ENCODE measurements at regions not wholly inside any gene's neighbourhood (a gene's known extent, or its start where the extent isn't known, plus 50 kb on each side); places are given as distances from the start of the nearest gene placed in this dataset.

DNA sequence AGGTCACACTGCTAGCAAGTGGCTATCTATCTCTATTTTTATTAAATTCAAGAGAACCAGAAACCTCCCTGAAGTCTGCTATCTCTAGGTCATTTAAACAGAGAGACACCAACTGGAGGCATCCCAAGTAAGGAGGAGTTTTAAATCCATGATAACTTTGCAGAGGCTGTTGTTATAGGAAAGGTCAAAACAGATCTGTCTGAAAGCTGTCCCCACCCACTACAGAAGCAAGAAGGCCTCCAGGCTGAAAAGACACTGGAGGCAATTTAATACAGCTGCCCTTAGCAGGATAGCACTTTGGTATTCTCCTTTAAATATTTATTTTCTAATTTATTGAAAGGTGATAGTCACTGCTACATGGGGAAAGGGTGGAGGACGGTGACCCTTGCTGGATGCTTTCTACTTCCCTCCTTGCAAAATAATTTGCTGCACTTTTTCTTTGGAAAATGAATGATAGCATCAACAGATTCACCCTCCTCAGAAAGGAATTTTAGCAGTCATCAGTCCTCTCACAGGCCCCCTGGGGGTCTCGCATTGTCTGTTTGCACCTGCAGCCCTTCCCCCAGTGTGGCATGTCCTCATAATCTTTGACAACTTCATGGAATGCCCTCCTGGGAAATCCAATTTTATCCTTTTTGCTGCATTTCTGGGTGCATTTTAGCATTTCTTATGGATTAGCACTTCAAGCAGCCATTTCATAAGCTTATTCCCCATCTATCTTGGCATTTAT is 429.5 kb upstream of the TNP1 start:
- no peak for DNase-seq

- no peak for DNase-seq
These were observed 428.7 kb upstream of the TNP1 start for GRCh38 chr2:217288472-217289063.

GRCh38 chr2:217286833-217287232 is 427.0 kb upstream of the TNP1 start:
- no peak for DNase-seq

- DNase-seq: no peak
These were observed 426.1 kb upstream of the TNP1 start for GRCh38 chr2:217285926-217286325.

- DNase-seq: no peak
These were observed 423.6 kb upstream of the TNP1 start for GRCh38 chr2:217283460-217283859.

DNA sequence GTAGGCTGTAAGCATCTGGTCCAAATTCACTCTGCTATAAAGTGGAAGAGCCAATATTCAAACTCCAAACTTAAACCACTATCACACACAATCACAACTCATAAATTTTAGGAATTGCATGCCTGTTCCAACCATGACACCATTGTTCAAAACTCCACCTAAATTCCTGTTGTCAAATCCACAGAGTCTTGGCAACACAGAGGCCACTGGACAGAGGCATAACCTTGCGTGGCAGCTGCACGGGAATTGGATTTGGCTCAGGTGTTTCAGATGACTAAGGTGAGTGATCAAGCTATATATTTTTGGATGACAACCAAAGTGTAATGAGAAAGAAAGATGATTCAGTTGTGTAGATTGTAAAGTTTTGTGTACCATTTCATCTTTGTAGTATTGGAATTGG is 422.7 kb upstream of the TNP1 start:
- DNase-seq: no peak

DNA sequence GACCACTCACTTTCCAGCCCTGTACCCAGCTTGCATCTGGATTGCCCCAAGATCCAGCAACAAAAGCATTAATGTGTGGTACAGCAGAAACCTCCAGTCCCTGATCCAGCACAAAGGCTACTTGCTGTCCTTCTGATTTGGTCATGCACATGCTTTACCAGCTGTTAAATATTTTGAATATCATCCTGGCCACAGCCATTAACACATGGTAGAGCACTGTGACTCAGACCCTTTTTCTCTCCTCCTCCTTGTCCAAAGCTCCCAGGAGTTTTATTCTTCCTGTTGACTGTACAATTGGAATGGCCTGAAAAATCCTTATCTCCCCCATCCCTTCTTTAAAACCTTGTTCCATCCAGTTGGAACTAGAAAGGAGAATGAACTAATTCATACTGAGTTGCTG is 419.7 kb upstream of the TNP1 start:
- DNase-seq: no peak

DNA sequence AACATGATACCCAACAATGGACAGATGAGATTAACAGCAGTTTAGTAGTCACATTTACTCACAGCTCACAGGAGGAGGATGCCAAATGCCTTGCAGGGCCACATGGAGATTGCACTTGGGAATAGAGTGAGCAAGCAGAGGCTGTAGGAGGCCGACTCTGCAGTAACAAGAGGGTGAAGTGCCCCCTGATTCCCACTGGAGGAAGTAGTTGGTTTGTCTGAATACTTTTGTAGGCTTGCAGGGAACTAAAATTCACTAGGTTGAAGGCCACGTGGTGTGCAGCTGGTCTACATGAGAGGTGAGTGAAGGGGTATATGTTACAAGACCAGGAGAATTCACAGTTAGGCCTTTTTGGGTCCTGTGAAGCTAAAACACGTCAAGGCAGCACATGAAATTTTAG is 419.3 kb upstream of the TNP1 start:
- no peak for DNase-seq

- DNase-seq: no peak
These were observed 418.0 kb upstream of the TNP1 start for GRCh38 chr2:217277646-217278398.

- no peak for DNase-seq
These were observed 416.6 kb upstream of the TNP1 start for GRCh38 chr2:217276433-217276832.

DNA sequence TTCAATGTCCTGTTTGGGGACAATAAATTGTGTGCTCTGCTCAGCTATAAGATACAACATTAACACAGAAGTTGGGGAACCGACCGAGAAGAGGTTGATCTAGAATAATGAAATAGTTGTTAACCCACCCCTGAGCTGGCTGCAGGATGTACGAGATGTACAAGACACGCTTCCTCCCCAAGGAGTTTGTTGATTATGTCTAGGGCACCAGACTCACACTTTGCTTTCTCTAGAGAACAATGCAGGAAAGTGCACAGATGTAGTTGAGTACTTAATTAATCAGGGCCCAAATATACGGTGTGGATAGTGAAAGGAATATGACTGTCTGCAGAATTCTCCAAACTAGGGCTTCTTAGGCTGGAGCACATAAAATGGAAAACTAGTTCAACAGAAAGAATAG is 415.2 kb upstream of the TNP1 start:
- no peak for DNase-seq

- no peak for DNase-seq
These were observed 414.7 kb upstream of the TNP1 start for GRCh38 chr2:217274578-217274977.

DNA sequence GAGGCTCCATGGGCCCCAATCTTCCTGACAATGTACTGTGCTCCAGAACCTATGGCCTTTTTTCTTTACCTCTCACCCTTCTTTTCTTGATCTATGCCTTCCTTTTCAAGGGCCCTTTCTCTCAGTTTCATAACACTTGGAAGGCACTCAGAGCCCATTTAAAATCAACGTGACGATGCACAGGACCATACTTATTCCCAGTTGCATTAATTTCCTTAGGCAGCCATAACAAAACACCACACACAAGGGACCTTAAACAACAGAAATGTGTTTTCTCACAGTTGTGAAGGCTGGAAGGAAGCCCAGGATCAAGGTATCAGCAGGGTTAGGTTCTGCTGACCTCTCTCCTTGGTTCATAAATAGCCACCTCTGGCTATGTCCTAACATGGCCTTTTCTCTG is 414.0 kb upstream of the TNP1 start:
- no peak for DNase-seq

DNA sequence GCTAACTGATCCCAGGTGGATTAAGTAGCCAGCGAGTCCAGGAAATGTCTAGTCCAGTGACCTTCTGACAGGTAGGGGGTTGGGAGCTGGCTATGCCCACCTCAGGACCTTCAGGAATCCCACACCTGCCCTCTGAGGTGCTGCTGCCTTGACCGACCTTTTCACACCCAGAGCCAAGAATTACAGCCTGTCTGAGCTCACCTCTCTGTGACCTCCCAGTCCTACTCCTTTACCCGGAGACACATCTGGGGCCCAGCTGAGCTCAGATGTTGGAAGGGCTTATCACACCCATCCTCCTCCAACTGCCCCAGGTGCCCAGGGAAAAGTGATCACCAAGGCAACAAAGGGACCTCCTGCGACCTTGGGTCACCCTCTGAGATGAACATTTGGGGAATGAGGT is 413.3 kb upstream of the TNP1 start:
- DNase-seq: no peak

DNA sequence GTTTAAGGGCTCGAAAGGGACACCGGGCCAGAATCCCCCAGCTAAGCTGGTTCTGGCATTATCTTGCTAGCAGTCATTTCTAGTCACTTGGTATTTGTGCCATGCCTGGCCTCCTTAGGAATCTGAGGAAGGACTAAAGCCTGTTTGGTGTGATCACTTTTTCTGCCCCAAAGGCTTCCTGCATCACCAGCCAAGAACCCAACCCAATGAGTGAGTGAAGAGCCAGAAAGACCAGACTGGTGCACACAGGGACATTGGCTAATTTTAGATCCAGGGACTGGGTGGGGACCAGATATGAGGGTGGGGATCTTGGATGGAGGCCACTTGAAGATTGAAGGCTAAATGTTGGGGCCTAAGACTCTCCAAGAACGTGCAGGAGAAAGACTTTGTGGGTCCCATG is 411.9 kb upstream of the TNP1 start:
- DNase-seq: no peak

DNA sequence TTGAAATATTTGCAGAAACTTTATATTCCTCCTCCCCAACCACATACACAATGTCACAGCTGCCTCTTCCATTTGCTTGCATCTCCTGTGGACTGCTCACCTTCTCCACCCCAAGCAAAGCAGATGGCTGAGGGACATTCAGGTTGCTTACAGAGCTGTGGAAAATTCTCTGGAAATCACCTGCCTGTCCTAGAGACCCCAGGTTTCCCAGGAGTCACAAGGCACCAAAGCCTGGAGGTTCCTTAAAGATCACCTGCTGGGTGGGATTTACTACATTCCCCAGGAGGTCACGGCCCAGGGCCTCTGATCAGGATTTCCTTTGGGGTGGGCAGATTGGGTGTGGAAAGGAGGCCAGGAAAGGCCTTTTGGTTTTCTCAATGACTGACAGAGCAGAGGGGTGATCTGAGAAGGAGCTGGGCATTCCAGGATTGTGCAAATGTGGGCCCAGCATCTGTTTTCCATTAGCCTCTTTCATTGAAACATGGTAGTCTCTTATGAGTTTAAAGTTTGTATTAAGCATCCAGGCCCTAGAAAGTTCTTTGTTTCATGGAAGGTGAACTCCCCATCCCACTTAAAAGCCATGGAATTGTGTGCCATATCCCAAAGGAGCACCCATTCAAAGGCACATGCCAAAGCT is 410.7 kb upstream of the TNP1 start:
- no peak for DNase-seq

- DNase-seq: no peak
These were observed 410.0 kb upstream of the TNP1 start for GRCh38 chr2:217269701-217270484.

- no peak for DNase-seq
These were observed 409.1 kb upstream of the TNP1 start for GRCh38 chr2:217268978-217269377.

GRCh38 chr2:217267758-217268157 is 407.9 kb upstream of the TNP1 start:
- no peak for DNase-seq

GRCh38 chr2:217263756-217264155 is 403.9 kb upstream of the TNP1 start:
- DNase-seq: no peak

DNA sequence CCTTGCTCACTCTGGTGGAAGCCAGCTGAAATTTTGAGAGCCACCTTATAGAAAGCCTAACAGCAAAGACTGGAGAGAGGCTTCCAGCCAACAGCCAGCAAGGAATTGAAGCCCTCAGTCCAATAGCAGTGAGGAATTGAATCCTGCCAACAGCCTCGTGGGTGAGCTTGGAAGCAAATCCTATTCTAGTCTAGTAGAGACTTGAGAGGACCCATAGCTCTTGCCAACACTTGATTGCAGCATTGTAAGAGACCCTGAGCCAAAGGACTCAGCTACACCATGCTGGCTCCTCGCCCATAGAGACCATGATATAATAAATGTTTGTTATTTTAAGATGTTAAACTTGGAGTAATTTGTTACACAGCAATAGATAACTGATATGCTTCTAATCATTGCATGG is 403.0 kb upstream of the TNP1 start:
- no peak for DNase-seq

DNA sequence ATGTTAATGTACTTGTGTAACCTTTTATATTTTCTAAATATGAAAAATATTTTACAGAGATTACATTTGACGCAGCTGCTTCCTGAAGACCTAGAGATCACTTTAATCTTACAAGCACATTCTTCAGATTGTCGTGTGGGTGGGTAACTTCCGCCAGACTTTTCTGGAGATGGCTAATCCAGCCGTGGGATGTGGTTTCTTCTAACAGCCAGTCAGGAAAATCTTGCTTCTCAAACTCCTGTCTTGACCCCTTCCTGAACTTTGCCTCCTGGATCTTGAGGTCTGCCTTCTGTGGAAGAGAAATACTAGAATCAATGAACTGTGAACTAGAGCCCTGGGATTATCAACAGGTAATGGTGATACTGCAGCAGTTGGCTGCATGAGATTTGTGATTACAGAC is 401.6 kb upstream of the TNP1 start:
- no peak for DNase-seq

Data from CD4-positive, alpha-beta T cell treated with Interleukin-17A for 4 hours (primary cell).